Breast epithelium (tissue), 3 donors: ENCODE measurements at regions not wholly inside any gene's neighbourhood (a gene's known extent, or its start where the extent isn't known, plus 50 kb on each side); places are given as distances from the start of the nearest gene placed in this dataset.

Source experiments
- POLR2A ChIP-seq: fragments of 450-650 bp; IDR thresholded peaks from one replicate; pipeline ENCODE4 v1.6.1; 2016; ENCODE audit warnings: antibody characterized with exemption, mild to moderate bottlenecking, moderate library complexity
- POLR2AphosphoS5 ChIP-seq, 3 donors: sonication (generic); formaldehyde crosslinking; IDR thresholded peaks; one replicate each; pipeline ENCODE4 v1.6.1; 2017; ENCODE audit warnings: antibody characterized with exemption in 3 of 3
- TF ChIP-seq, protein P1 (sequence below), 3 donors: fragments of 450-650 bp; IDR thresholded peaks; one replicate each; pipeline ENCODE4 v1.5.1; 2016 to 2017; ENCODE audit warnings: antibody characterized with exemption in 3 of 3, mild to moderate bottlenecking in 3 of 3, moderate library complexity in 3 of 3

DNA sequence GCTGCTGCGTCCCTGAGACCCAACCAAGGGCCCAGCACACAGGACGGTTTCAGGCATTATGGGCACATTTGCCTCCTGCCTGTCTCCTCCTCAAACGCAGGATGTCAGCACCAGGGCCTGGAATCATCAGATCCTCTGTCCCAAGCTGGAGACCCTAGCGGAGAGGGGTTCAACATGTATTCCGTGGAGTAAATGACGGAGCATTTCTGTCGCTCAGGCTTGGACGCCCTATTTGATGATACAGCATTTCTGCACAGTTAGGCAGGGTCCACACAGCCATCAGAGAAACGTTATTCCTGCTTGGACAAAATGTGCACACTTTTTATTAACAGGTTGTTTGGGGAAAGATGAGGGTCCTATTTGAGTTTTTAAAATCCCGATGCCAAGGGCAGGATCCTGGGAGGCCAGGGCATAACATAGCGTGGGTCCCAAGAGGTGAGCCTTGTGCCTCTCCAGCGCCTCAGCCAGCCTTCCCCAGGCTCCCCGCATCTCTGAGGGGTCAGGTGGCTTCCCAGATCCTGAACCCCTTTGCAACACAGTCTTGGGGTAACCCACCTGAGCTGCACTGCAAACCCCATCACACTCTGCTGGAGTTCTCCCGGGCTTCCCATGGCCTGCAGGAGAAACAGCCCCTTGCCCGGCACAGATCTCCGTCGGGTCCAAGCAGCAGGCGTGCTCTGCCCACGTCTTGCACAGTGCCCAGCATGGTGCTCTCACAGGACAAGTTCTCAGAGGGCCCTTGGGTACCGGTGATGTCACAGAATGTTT, 319.7 kb upstream of the MYT1L start:
- TF ChIP-seq, protein P1, sequence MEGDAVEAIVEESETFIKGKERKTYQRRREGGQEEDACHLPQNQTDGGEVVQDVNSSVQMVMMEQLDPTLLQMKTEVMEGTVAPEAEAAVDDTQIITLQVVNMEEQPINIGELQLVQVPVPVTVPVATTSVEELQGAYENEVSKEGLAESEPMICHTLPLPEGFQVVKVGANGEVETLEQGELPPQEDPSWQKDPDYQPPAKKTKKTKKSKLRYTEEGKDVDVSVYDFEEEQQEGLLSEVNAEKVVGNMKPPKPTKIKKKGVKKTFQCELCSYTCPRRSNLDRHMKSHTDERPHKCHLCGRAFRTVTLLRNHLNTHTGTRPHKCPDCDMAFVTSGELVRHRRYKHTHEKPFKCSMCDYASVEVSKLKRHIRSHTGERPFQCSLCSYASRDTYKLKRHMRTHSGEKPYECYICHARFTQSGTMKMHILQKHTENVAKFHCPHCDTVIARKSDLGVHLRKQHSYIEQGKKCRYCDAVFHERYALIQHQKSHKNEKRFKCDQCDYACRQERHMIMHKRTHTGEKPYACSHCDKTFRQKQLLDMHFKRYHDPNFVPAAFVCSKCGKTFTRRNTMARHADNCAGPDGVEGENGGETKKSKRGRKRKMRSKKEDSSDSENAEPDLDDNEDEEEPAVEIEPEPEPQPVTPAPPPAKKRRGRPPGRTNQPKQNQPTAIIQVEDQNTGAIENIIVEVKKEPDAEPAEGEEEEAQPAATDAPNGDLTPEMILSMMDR (IDR thresholded peaks at IDR 0.05), result no peak
- TF ChIP-seq POLR2AphosphoS5 (IDR thresholded peaks at IDR 0.05) (no peak), POLR2A (no peak)
